HepG2 (cell line): ENCODE measurements at regions not wholly inside any gene's neighbourhood (a gene's known extent, or its start where the extent isn't known, plus 50 kb on each side); places are given as distances from the start of the nearest gene placed in this dataset.

ENCODE experiments used
- ATAC-seq: fragments of 200-7000 bp; cut with Tn5 transposase; 3 replicates; pipeline ENCODE4 v1.9.1; 2020; ENCODE audit warnings: mild to moderate bottlenecking, moderate library complexity
- BruUV-seq: library from RNA; stranded (reverse); fragments of 400-500 nt; replicated peaks from 2 replicates; lab custom pipeline; 2021; lab: Mats Ljungman, UMichigan
- CTCF ChIA-PET: fragments of 300-600 bp; formaldehyde crosslinking; extraction: SDS; loops from one replicate; lab custom pipeline; 2021; ENCODE audit warnings: low total read pairs, inconsistent platforms, low intra/inter-chr PET ratio; lab: Yijun Ruan, JAX
- POLR2A ChIA-PET: fragments of 350-600 bp; sonication (Branson Sonifier 250); formaldehyde crosslinking; loops from one replicate; lab custom pipeline; 2020; ENCODE audit warnings: antibody characterized with exemption, inconsistent platforms; lab: Yijun Ruan, JAX
- DNase-seq: peaks from one replicate; pipeline ENCODE4 v3.0.0-alpha.2; 2015; ENCODE audit warnings: low spot score
- FAIRE-seq: peaks from 3 replicates; lab custom pipeline; 2011; peaks lifted over from hg19 to GRCh38; lab: Jason Lieb, UNC
- H2AFZ ChIP-seq: one replicate; pipeline ENCODE4 v1.6.1; 2011; ENCODE audit warnings: low read length, inconsistent platforms
- H3K27ac ChIP-seq: fragments of 300-600 bp; 3 replicates; pipeline ENCODE4 v1.8.0; 2011; ENCODE audit warnings: mixed run types, mild to moderate bottlenecking, mixed read lengths, low read length, inconsistent platforms; ENCODE audit not compliant: insufficient read depth; ENCODE audit errors: extremely low read length
- H3K27me3 ChIP-seq, 2 experiments: fragments of 200-600 bp in 1 of 2; 2 replicates in 1 of 2; 3 replicates in 1 of 2; pipeline versions ENCODE4 v1.6.0 to v1.8.0; 2011; ENCODE audit warnings: low read length in 2 of 2, mild to moderate bottlenecking in 2 of 2, moderate library complexity in 2 of 2, inconsistent platforms in 1 of 2; ENCODE audit not compliant: insufficient read depth in 2 of 2, control insufficient read depth in 1 of 2
- H3K36me3 ChIP-seq, 2 experiments: fragments of 200-600 bp in 1 of 2; replicated peaks in 1 of 2; 2 replicates in 1 of 2; 3 replicates in 1 of 2; pipeline versions ENCODE4 v1.5.1 to v1.8.0; 2011; ENCODE audit warnings: low read length in 2 of 2, inconsistent platforms in 1 of 2; ENCODE audit not compliant: insufficient read depth in 2 of 2, control insufficient read depth in 1 of 2
- H3K4me1 ChIP-seq: 2 replicates; pipeline ENCODE4 v1.5.1; 2012; ENCODE audit warnings: low read length, inconsistent platforms; ENCODE audit not compliant: insufficient read depth
- H3K4me2 ChIP-seq: 2 replicates; pipeline ENCODE4 v1.6.0; 2011; ENCODE audit warnings: low read depth, low read length, inconsistent platforms
- H3K4me3 ChIP-seq, 3 experiments: fragments of 200-600 bp in 1 of 3; sonication (generic), shearing (Covaris generic) in 1 of 3; replicated peaks in 1 of 3; 2 replicates each; pipeline ENCODE4 v1.5.1; 2011 to 2016; ENCODE audit warnings: low read length in 3 of 3, inconsistent platforms in 2 of 3, low read depth in 2 of 3, mild to moderate bottlenecking in 2 of 3, control low read depth in 1 of 3, mixed read lengths in 1 of 3; ENCODE audit not compliant: insufficient read depth in 1 of 3
- H3K79me2 ChIP-seq: one replicate; pipeline ENCODE4 v1.6.1; 2011; ENCODE audit warnings: low read length, inconsistent platforms; ENCODE audit not compliant: insufficient read depth
- H3K9ac ChIP-seq: 2 replicates; pipeline ENCODE4 v1.6.0; 2011; ENCODE audit warnings: mild to moderate bottlenecking, low read depth, low read length, inconsistent platforms; ENCODE audit not compliant: insufficient read depth
- H3K9me3 ChIP-seq: 2 replicates; pipeline ENCODE4 v1.5.1; 2012; ENCODE audit warnings: mild to moderate bottlenecking, low read length
- H4K20me1 ChIP-seq: 2 replicates; pipeline ENCODE4 v1.6.0; 2011; ENCODE audit warnings: inconsistent platforms, mild to moderate bottlenecking, low read length, moderate library complexity; ENCODE audit not compliant: insufficient read depth
- GFI1 ChIP-seq: sonication (generic); formaldehyde crosslinking; IDR thresholded peaks from 2 replicates; pipeline ENCODE4 v1.5.0; 2020; ENCODE audit warnings: missing genetic modification reagents, mild to moderate bottlenecking, borderline replicate concordance
- HNRNPUL1 ChIP-seq: fragments of 200-400 bp; formaldehyde crosslinking; IDR thresholded peaks from 2 replicates; pipeline ENCODE4 v1.6.1; 2017; ENCODE audit warnings: low read depth, mild to moderate bottlenecking, low read length, moderate library complexity
- KAT2B ChIP-seq: fragments of 150-350 bp; IDR thresholded peaks from 2 replicates; pipeline ENCODE4 v1.6.1; 2014; ENCODE audit warnings: low read depth, low read length, borderline replicate concordance
- KLF6 ChIP-seq: IDR thresholded peaks from 2 replicates; pipeline ENCODE4 v1.8.0; 2016; ENCODE audit warnings: missing biosample characterization, missing genetic modification reagents
- NCOA2 ChIP-seq: sonication (generic); formaldehyde crosslinking; IDR thresholded peaks from 2 replicates; pipeline ENCODE4 v1.8.0; 2022; ENCODE audit warnings: inconsistent platforms
- NRL ChIP-seq: sonication (generic); formaldehyde crosslinking; IDR thresholded peaks from 2 replicates; pipeline ENCODE4 v1.5.0; 2020; ENCODE audit warnings: missing genetic modification reagents, mild to moderate bottlenecking, moderate library complexity, borderline replicate concordance
- PHF20 ChIP-seq: sonication (generic); formaldehyde crosslinking; IDR thresholded peaks from 2 replicates; pipeline ENCODE4 v1.5.0; 2020; ENCODE audit warnings: mild to moderate bottlenecking, missing genetic modification reagents
- POLR2G ChIP-seq: fragments of 200-400 bp; formaldehyde crosslinking; IDR thresholded peaks from 2 replicates; pipeline ENCODE4 v1.6.1; 2018; ENCODE audit warnings: mild to moderate bottlenecking, low read depth, low read length, moderate library complexity
- SNAI1 ChIP-seq: sonication (generic); formaldehyde crosslinking; IDR thresholded peaks from 2 replicates; pipeline ENCODE4 v1.5.0; 2020; ENCODE audit warnings: mild to moderate bottlenecking, missing genetic modification reagents, borderline replicate concordance
- ZFP62 ChIP-seq: sonication (generic); formaldehyde crosslinking; IDR thresholded peaks from 2 replicates; pipeline ENCODE4 v1.4.0; 2020; ENCODE audit warnings: missing genetic modification reagents
- ZNF432 ChIP-seq: sonication (generic); formaldehyde crosslinking; IDR thresholded peaks from 2 replicates; pipeline ENCODE4 v1.5.0; 2020; ENCODE audit warnings: missing genetic modification reagents, mild to moderate bottlenecking, borderline replicate concordance
- ZNF496 ChIP-seq: sonication (generic); formaldehyde crosslinking; IDR thresholded peaks from 2 replicates; pipeline ENCODE4 v1.8.1; 2023; ENCODE audit warnings: mild to moderate bottlenecking, moderate library complexity, missing genetic modification reagents; ENCODE audit not compliant: insufficient replicate concordance
- ZNF747 ChIP-seq: sonication (generic); formaldehyde crosslinking; IDR thresholded peaks from 2 replicates; pipeline ENCODE4 v1.8.1; 2023; ENCODE audit warnings: missing genetic modification reagents, mild to moderate bottlenecking, borderline replicate concordance
- whole genome bisulfite sequencing: methylation state at CpG from one replicate; pipeline ENCODE4 v1.1.6; 2017; ENCODE audit warnings: low lambda C conversion rate; 5-methylcytosine and 5-hydroxymethylcytosine counted together
- in situ Hi-C: cut with HindIII; loops from 2 replicates; pipeline ENCODE4 v1.10.0; 2017; ENCODE audit warnings: low pct_unique_long_range_greater_than_20kb; ENCODE audit not compliant: extremely low pct_ligation_motif_present
- intact Hi-C: fragments of 100-400 bp; cut with micrococcal nuclease; formaldehyde crosslinking; loops from one replicate; pipeline ENCODE4 v1.10.0; 2022; ENCODE audit not compliant: unreplicated experiment
- TF ChIP-seq, protein P1 (sequence below): sonication (generic); formaldehyde crosslinking; IDR thresholded peaks from 2 replicates; pipeline ENCODE4 v1.4.0; 2020; ENCODE audit warnings: missing genetic modification reagents
- TF ChIP-seq, protein P2 (sequence below): sonication (generic); formaldehyde crosslinking; IDR thresholded peaks from 2 replicates; pipeline ENCODE4 v1.4.0; 2020; ENCODE audit warnings: mild to moderate bottlenecking, missing genetic modification reagents
- TF ChIP-seq, protein P3 (sequence below): sonication (generic); formaldehyde crosslinking; IDR thresholded peaks from 2 replicates; pipeline ENCODE4 v1.5.1; 2020; ENCODE audit warnings: missing genetic modification reagents, mild to moderate bottlenecking, borderline replicate concordance

DNA sequence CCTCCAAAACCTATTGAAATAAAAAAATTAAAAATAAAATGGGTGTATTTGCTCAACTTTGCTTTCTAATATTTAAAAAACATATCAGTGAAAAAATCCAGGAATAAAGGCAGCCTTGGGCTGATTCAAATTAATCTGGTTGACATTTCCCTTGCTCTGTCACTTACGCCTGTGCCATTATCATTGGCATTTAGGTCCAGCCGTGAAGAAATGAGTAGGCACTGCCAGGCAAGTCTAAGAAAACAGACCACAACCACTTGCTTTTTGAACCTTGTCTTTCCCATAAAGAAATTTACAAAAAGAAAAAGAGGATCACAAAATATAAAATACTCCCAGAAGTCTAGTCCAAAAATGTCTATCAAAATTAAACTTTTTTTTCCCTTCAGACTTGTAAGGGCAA is 59.2 kb upstream of the HBS1L start:
- ChIA-PET POLR2A (no interaction called here), CTCF (no interaction called here)
- intact Hi-C loops, result no loop called here
- Histone ChIP-seq H3K36me3 (no peaks in the 10 kb centered on the region), H2AFZ (no peak overlapping the region), H3K27ac (no peak overlapping the region), H3K9me3 (no peaks in the 10 kb centered on the region), H3K4me1 (peaks cover 8% of the 10 kb centered on the region; the same call in 1 of the 2 replicates), H3K4me3 (no peak overlapping the region), H3K79me2 (no peaks in the 10 kb centered on the region), H3K27me3 (no peaks in the 10 kb centered on the region), H3K4me2 (no peak overlapping the region), H3K9ac (no peak overlapping the region), H4K20me1 (no peaks in the 10 kb centered on the region)
- in situ Hi-C loops, result no loop called here
- no peak for ATAC-seq
- no peak for FAIRE-seq
- WGBS, result 48% methylated on average over 2 of the region's 2 CpGs
- BruUV-seq, result no TSS peak
- no peak for DNase-seq
- no peak for TF ChIP-seq NCOA2 (CRISPR knock-in tag)
- TF ChIP-seq, protein P1, sequence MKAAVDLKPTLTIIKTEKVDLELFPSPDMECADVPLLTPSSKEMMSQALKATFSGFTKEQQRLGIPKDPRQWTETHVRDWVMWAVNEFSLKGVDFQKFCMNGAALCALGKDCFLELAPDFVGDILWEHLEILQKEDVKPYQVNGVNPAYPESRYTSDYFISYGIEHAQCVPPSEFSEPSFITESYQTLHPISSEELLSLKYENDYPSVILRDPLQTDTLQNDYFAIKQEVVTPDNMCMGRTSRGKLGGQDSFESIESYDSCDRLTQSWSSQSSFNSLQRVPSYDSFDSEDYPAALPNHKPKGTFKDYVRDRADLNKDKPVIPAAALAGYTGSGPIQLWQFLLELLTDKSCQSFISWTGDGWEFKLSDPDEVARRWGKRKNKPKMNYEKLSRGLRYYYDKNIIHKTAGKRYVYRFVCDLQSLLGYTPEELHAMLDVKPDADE (CRISPR knock-in tag), result no peak
- no peak for TF ChIP-seq GFI1 (CRISPR knock-in tag)
- no peak for TF ChIP-seq NRL (CRISPR knock-in tag)
- TF ChIP-seq, protein P2, sequence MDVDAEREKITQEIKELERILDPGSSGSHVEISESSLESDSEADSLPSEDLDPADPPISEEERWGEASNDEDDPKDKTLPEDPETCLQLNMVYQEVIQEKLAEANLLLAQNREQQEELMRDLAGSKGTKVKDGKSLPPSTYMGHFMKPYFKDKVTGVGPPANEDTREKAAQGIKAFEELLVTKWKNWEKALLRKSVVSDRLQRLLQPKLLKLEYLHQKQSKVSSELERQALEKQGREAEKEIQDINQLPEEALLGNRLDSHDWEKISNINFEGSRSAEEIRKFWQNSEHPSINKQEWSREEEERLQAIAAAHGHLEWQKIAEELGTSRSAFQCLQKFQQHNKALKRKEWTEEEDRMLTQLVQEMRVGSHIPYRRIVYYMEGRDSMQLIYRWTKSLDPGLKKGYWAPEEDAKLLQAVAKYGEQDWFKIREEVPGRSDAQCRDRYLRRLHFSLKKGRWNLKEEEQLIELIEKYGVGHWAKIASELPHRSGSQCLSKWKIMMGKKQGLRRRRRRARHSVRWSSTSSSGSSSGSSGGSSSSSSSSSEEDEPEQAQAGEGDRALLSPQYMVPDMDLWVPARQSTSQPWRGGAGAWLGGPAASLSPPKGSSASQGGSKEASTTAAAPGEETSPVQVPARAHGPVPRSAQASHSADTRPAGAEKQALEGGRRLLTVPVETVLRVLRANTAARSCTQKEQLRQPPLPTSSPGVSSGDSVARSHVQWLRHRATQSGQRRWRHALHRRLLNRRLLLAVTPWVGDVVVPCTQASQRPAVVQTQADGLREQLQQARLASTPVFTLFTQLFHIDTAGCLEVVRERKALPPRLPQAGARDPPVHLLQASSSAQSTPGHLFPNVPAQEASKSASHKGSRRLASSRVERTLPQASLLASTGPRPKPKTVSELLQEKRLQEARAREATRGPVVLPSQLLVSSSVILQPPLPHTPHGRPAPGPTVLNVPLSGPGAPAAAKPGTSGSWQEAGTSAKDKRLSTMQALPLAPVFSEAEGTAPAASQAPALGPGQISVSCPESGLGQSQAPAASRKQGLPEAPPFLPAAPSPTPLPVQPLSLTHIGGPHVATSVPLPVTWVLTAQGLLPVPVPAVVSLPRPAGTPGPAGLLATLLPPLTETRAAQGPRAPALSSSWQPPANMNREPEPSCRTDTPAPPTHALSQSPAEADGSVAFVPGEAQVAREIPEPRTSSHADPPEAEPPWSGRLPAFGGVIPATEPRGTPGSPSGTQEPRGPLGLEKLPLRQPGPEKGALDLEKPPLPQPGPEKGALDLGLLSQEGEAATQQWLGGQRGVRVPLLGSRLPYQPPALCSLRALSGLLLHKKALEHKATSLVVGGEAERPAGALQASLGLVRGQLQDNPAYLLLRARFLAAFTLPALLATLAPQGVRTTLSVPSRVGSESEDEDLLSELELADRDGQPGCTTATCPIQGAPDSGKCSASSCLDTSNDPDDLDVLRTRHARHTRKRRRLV, result no peak
- TF ChIP-seq ZFP62, result no peak
- no peak for TF ChIP-seq ZNF747 (CRISPR knock-in tag)
- TF ChIP-seq KAT2B, result no peak
- TF ChIP-seq ZNF432 (CRISPR knock-in tag), result no peak
- no peak for TF ChIP-seq ZNF496 (CRISPR knock-in tag)
- TF ChIP-seq POLR2G, result no peak
- TF ChIP-seq, protein P3, sequence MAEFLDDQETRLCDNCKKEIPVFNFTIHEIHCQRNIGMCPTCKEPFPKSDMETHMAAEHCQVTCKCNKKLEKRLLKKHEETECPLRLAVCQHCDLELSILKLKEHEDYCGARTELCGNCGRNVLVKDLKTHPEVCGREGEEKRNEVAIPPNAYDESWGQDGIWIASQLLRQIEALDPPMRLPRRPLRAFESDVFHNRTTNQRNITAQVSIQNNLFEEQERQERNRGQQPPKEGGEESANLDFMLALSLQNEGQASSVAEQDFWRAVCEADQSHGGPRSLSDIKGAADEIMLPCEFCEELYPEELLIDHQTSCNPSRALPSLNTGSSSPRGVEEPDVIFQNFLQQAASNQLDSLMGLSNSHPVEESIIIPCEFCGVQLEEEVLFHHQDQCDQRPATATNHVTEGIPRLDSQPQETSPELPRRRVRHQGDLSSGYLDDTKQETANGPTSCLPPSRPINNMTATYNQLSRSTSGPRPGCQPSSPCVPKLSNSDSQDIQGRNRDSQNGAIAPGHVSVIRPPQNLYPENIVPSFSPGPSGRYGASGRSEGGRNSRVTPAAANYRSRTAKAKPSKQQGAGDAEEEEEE (CRISPR knock-in tag), result no peak
- TF ChIP-seq HNRNPUL1, result no peak
- TF ChIP-seq KLF6 (CRISPR knock-in tag), result no peak
- TF ChIP-seq PHF20 (CRISPR knock-in tag), result no peak
- TF ChIP-seq SNAI1 (CRISPR knock-in tag), result no peak
